ENCODE measurements at regions not wholly inside any gene's neighbourhood (a gene's known extent, or its start where the extent isn't known, plus 50 kb on each side); places are given as distances from the start of the nearest gene placed in this dataset.

- TF ChIP-seq EZH2phosphoT487 (IDR thresholded peaks at IDR 0.05; ENCODE audit: unreplicated experiment) = no peak
- TF ChIP-seq, protein P1, sequence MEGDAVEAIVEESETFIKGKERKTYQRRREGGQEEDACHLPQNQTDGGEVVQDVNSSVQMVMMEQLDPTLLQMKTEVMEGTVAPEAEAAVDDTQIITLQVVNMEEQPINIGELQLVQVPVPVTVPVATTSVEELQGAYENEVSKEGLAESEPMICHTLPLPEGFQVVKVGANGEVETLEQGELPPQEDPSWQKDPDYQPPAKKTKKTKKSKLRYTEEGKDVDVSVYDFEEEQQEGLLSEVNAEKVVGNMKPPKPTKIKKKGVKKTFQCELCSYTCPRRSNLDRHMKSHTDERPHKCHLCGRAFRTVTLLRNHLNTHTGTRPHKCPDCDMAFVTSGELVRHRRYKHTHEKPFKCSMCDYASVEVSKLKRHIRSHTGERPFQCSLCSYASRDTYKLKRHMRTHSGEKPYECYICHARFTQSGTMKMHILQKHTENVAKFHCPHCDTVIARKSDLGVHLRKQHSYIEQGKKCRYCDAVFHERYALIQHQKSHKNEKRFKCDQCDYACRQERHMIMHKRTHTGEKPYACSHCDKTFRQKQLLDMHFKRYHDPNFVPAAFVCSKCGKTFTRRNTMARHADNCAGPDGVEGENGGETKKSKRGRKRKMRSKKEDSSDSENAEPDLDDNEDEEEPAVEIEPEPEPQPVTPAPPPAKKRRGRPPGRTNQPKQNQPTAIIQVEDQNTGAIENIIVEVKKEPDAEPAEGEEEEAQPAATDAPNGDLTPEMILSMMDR (conservative IDR thresholded peaks at IDR 0.05; ENCODE audit: low read depth in 2 of 2) = no peak
- TF ChIP-seq, protein P2, sequence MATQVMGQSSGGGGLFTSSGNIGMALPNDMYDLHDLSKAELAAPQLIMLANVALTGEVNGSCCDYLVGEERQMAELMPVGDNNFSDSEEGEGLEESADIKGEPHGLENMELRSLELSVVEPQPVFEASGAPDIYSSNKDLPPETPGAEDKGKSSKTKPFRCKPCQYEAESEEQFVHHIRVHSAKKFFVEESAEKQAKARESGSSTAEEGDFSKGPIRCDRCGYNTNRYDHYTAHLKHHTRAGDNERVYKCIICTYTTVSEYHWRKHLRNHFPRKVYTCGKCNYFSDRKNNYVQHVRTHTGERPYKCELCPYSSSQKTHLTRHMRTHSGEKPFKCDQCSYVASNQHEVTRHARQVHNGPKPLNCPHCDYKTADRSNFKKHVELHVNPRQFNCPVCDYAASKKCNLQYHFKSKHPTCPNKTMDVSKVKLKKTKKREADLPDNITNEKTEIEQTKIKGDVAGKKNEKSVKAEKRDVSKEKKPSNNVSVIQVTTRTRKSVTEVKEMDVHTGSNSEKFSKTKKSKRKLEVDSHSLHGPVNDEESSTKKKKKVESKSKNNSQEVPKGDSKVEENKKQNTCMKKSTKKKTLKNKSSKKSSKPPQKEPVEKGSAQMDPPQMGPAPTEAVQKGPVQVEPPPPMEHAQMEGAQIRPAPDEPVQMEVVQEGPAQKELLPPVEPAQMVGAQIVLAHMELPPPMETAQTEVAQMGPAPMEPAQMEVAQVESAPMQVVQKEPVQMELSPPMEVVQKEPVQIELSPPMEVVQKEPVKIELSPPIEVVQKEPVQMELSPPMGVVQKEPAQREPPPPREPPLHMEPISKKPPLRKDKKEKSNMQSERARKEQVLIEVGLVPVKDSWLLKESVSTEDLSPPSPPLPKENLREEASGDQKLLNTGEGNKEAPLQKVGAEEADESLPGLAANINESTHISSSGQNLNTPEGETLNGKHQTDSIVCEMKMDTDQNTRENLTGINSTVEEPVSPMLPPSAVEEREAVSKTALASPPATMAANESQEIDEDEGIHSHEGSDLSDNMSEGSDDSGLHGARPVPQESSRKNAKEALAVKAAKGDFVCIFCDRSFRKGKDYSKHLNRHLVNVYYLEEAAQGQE (IDR thresholded peaks at IDR 0.05; ENCODE audit: unreplicated experiment) = no peak
- no peak for TF ChIP-seq EZH2 (IDR thresholded peaks at IDR 0.05; ENCODE audit: low read depth, unreplicated experiment)
- no peak for TF ChIP-seq POLR2AphosphoS5 (IDR thresholded peaks at IDR 0.05; ENCODE audit: low read depth)
- no peak for TF ChIP-seq ZNF114 (CRISPR knock-in tag; IDR thresholded peaks at IDR 0.05)
- TF ChIP-seq JUNB (IDR thresholded peaks at IDR 0.05; ENCODE audit: unreplicated experiment) = no peak
- no peak for TF ChIP-seq STAT1 (IDR thresholded peaks at IDR 0.05; ENCODE audit: unreplicated experiment)
- TF ChIP-seq ETS1 (IDR thresholded peaks at IDR 0.05) = no peak
- TF ChIP-seq CREB1 (CRISPR knock-in tag; IDR thresholded peaks at IDR 0.05; ENCODE audit: low read depth) = no peak
Measured at GRCh38 chr21:24205319-24205718, 1402.0 kb downstream of the MRPL39 start.

Data from GM23338 (cell line).